IMR-90 (cell line): ENCODE measurements at regions not wholly inside any gene's neighbourhood (a gene's known extent, or its start where the extent isn't known, plus 50 kb on each side); places are given as distances from the start of the nearest gene placed in this dataset.

ENCODE experiments used
- ATAC-seq: fragments of 200-7000 bp; cut with Tn5 transposase; 2 replicates; pipeline ENCODE4 v1.9.1; 2020; ENCODE audit warnings: low read depth, mild to moderate bottlenecking, moderate library complexity
- BruUV-seq: library from RNA; stranded (reverse); fragments of 400-500 nt; replicated peaks from 2 replicates; lab custom pipeline; 2021; lab: Mats Ljungman, UMichigan
- CTCF ChIA-PET: fragments of 300-600 bp; formaldehyde crosslinking; extraction: SDS; loops from one replicate; lab custom pipeline; 2021; ENCODE audit warnings: antibody characterized with exemption; lab: Yijun Ruan, JAX
- POLR2A ChIA-PET: fragments of 300-600 bp; sonication (Branson Sonifier 250); formaldehyde crosslinking; loops from one replicate; lab custom pipeline; 2022; ENCODE audit warnings: antibody characterized with exemption; ENCODE audit not compliant: unreplicated experiment; lab: Charles Lee
- DNase-seq: peaks from one replicate; pipeline ENCODE4 v3.0.0; 2013
- H2AFZ ChIP-seq: replicated peaks from 2 replicates; pipeline ENCODE3; 2013; ENCODE audit warnings: low read length, mild to moderate bottlenecking; ENCODE audit not compliant: poor library complexity
- H2AK5ac ChIP-seq: 2 replicates; pipeline ENCODE4 v1.6.1; 2013; ENCODE audit warnings: low read depth, low read length, inconsistent platforms
- H2AK9ac ChIP-seq: replicated peaks from 2 replicates; pipeline ENCODE3; 2013; ENCODE audit warnings: mild to moderate bottlenecking, low read depth, low read length, moderate library complexity; ENCODE audit not compliant: poor library complexity
- H2BK120ac ChIP-seq: 2 replicates; pipeline ENCODE4 v1.6.1; 2013; ENCODE audit warnings: low read depth, low read length, inconsistent platforms
- H2BK15ac ChIP-seq: 3 replicates; pipeline ENCODE4 v1.6.1; 2013; ENCODE audit warnings: low read depth, low read length, inconsistent platforms
- H2BK20ac ChIP-seq: 2 replicates; pipeline ENCODE4 v1.6.1; 2013; ENCODE audit warnings: low read depth, mild to moderate bottlenecking, inconsistent platforms, low read length, moderate library complexity
- H2BK5ac ChIP-seq: 2 replicates; pipeline ENCODE4 v1.6.1; 2013; ENCODE audit warnings: mild to moderate bottlenecking, low read depth, low read length, inconsistent platforms; ENCODE audit not compliant: poor library complexity, severe bottlenecking
- H3K14ac ChIP-seq: replicated peaks from 2 replicates; pipeline ENCODE4 v1.6.1; 2013; ENCODE audit warnings: low read depth, low read length, inconsistent platforms
- H3K18ac ChIP-seq: 2 replicates; pipeline ENCODE4 v1.6.1; 2013; ENCODE audit warnings: low read depth, low read length, control low read depth
- H3K23ac ChIP-seq: 2 replicates; pipeline ENCODE4 v1.6.1; 2013; ENCODE audit warnings: low read depth, low read length, inconsistent platforms
- H3K27ac ChIP-seq: 2 replicates; pipeline ENCODE4 v1.5.1; 2013; ENCODE audit warnings: mild to moderate bottlenecking, control low read depth, low read length; ENCODE audit not compliant: insufficient read depth
- H3K27me3 ChIP-seq: 2 replicates; pipeline ENCODE4 v1.6.1; 2013; ENCODE audit warnings: low read length; ENCODE audit not compliant: control insufficient read depth, insufficient read depth
- H3K36me3 ChIP-seq: 2 replicates; pipeline ENCODE4 v1.6.1; 2013; ENCODE audit warnings: low read length, mixed read lengths; ENCODE audit not compliant: control insufficient read depth, insufficient read depth
- H3K4ac ChIP-seq: 2 replicates; pipeline ENCODE4 v1.6.1; 2013; ENCODE audit warnings: low read depth, low read length, inconsistent platforms
- H3K4me1 ChIP-seq: 2 replicates; pipeline ENCODE4 v1.6.1; 2013; ENCODE audit warnings: low read length, mixed read lengths; ENCODE audit not compliant: control insufficient read depth, insufficient read depth
- H3K4me2 ChIP-seq: 2 replicates; pipeline ENCODE4 v1.6.1; 2013; ENCODE audit warnings: low read depth, mild to moderate bottlenecking, control low read depth, low read length, moderate library complexity
- H3K4me3 ChIP-seq: 2 replicates; pipeline ENCODE4 v1.5.1; 2013; ENCODE audit warnings: low read depth, mild to moderate bottlenecking, control low read depth, low read length, moderate library complexity; ENCODE audit not compliant: insufficient read depth
- H3K56ac ChIP-seq: 2 replicates; pipeline ENCODE4 v1.6.1; 2013; ENCODE audit warnings: low read length, inconsistent platforms; ENCODE audit not compliant: insufficient read depth; ENCODE audit errors: extremely low read depth
- H3K79me1 ChIP-seq, 2 experiments: 2 replicates each; pipeline ENCODE4 v1.6.1; 2013; ENCODE audit warnings: low read length in 2 of 2, inconsistent platforms in 1 of 2, low read depth in 1 of 2
- H3K9ac ChIP-seq: 2 replicates; pipeline ENCODE4 v1.6.1; 2013; ENCODE audit warnings: low read depth, low read length, control low read depth
- H3K9me1 ChIP-seq: 2 replicates; pipeline ENCODE4 v1.6.1; 2013; ENCODE audit warnings: low read length, inconsistent platforms; ENCODE audit not compliant: insufficient read depth
- H3K9me3 ChIP-seq: 2 replicates; pipeline ENCODE4 v1.6.1; 2013; ENCODE audit warnings: low read length; ENCODE audit not compliant: control insufficient read depth, insufficient read depth
- H4K20me1 ChIP-seq: 2 replicates; pipeline ENCODE4 v1.6.1; 2013; ENCODE audit warnings: low read length, inconsistent platforms; ENCODE audit not compliant: insufficient read depth
- H4K5ac ChIP-seq: 2 replicates; pipeline ENCODE4 v1.6.1; 2013; ENCODE audit warnings: mild to moderate bottlenecking, low read depth, low read length, control low read depth
- H4K8ac ChIP-seq, 2 experiments: 2 replicates each; pipeline ENCODE4 v1.6.1; 2013; ENCODE audit warnings: low read depth in 2 of 2, low read length in 2 of 2, control low read depth in 1 of 2, inconsistent platforms in 1 of 2
- H4K91ac ChIP-seq: 2 replicates; pipeline ENCODE4 v1.6.1; 2013; ENCODE audit warnings: low read depth, low read length, inconsistent platforms; ENCODE audit not compliant: insufficient read depth
- CEBPB ChIP-seq: IDR thresholded peaks from 2 replicates; pipeline ENCODE4 v1.6.1; 2012; ENCODE audit warnings: low read depth, low read length, improper control_type of control experiment
- FOS ChIP-seq: fragments of 150-350 bp; IDR thresholded peaks from 2 replicates; pipeline ENCODE4 v1.6.1; 2016; ENCODE audit warnings: low read depth, low read length
- WGBS, 2 experiments: methylation state at CpG; one replicate each; pipeline versions ENCODE4 v1.1.5 to v1.1.7; 2013; ENCODE audit warnings: missing lambda C conversion rate in 2 of 2; ENCODE audit not compliant: insufficient read length in 1 of 2; ENCODE audit errors: extremely low coverage in 2 of 2; 5-methylcytosine and 5-hydroxymethylcytosine counted together
- dilution Hi-C: fragments of 300-500 bp; cut with HindIII; formaldehyde crosslinking; loops from one replicate; pipeline ENCODE4 v1.14.3; 2018; ENCODE audit warnings: low sequenced_read_pairs; ENCODE audit not compliant: unreplicated experiment
- in situ Hi-C: fragments of 300-500 bp; cut with MboI; formaldehyde crosslinking; loops from 3 replicates; pipeline ENCODE4 v1.14.3; 2019; ENCODE audit warnings: low sequenced_read_pairs, inconsistent platforms, mixed read lengths
- intact Hi-C: fragments of 100-400 bp; cut with micrococcal nuclease; formaldehyde crosslinking; loops from 2 replicates; pipeline ENCODE4 v1.10.0; 2022
- TF ChIP-seq, protein P1 (sequence below): fragments of 150-350 bp; IDR thresholded peaks from 2 replicates; pipeline ENCODE4 v1.6.1; 2017; ENCODE audit warnings: mild to moderate bottlenecking, antibody characterized with exemption, low read length, low read depth

DNA sequence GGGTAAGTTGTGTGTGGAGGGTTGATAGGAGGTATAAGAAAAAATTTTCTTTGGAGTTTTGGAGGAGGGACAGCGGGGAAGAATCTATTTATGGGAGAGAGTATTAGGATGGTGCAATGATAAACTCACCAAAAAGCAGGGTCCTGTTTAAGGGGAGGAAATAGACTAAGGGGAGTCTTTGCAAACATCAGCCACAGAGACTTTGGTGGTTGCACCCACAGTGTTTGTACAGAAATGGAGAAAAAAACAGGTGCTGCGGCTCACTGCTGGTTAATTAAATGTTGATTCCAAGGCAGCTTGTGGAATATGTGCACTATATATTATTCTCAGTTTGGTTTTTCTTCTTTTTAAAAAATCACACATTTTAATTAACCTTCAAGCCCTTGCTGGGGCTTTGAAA, 182.1 kb downstream of the NECTIN3 start:
- intact Hi-C loops (no loop called here), in situ Hi-C loops (no loop called here), dilution Hi-C loops (no loop called here)
- DNase-seq (no peak), ATAC-seq (no peak)
- H4K20me1 ChIP-seq: no peaks in the 10 kb centered on the region
- no peak overlapping the region for H3K18ac ChIP-seq
- ChIA-PET CTCF (no interaction called here), POLR2A (no interaction called here)
- H2AK9ac ChIP-seq: no peak overlapping the region
- no peak overlapping the region for H3K4me3 ChIP-seq
- no peak overlapping the region for H3K23ac ChIP-seq
- H2BK120ac ChIP-seq: no peak overlapping the region
- H3K14ac ChIP-seq: no peak overlapping the region
- H4K8ac ChIP-seq: no peak overlapping the region
- H3K27me3 ChIP-seq: no peaks in the 10 kb centered on the region
- no peak overlapping the region for H3K27ac ChIP-seq
- no TSS peak for BruUV-seq
- no peak overlapping the region for H2BK20ac ChIP-seq
- no peak overlapping the region for H3K56ac ChIP-seq
- H3K9me1 ChIP-seq: no peaks in the 10 kb centered on the region
- no peak overlapping the region for H2BK5ac ChIP-seq
- TF ChIP-seq, protein P1, sequence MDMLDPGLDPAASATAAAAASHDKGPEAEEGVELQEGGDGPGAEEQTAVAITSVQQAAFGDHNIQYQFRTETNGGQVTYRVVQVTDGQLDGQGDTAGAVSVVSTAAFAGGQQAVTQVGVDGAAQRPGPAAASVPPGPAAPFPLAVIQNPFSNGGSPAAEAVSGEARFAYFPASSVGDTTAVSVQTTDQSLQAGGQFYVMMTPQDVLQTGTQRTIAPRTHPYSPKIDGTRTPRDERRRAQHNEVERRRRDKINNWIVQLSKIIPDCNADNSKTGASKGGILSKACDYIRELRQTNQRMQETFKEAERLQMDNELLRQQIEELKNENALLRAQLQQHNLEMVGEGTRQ: no peak
- TF ChIP-seq FOS (no peak), CEBPB (no peak)
- H4K91ac ChIP-seq: no peak overlapping the region
- H4K5ac ChIP-seq: no peak overlapping the region
- no peak overlapping the region for H3K9ac ChIP-seq
- WGBS, 2 experiments: 80% methylated on average over 1 of the region's 2 CpGs; no CpG with 5 or more reads in 1 of the 2 experiments
- no peaks in the 10 kb centered on the region for H3K79me1 ChIP-seq
- H3K4me2 ChIP-seq: no peak overlapping the region
- no peaks in the 10 kb centered on the region for H3K4me1 ChIP-seq
- no peak overlapping the region for H2AK5ac ChIP-seq
- no peak overlapping the region for H2BK15ac ChIP-seq
- no peak overlapping the region for H2AFZ ChIP-seq
- no peaks in the 10 kb centered on the region for H3K36me3 ChIP-seq
- H3K4ac ChIP-seq: no peak overlapping the region
- no peaks in the 10 kb centered on the region for H3K9me3 ChIP-seq
